ENCODE measurements at regions not wholly inside any gene's neighbourhood (a gene's known extent, or its start where the extent isn't known, plus 50 kb on each side); places are given as distances from the start of the nearest gene placed in this dataset.

DNA sequence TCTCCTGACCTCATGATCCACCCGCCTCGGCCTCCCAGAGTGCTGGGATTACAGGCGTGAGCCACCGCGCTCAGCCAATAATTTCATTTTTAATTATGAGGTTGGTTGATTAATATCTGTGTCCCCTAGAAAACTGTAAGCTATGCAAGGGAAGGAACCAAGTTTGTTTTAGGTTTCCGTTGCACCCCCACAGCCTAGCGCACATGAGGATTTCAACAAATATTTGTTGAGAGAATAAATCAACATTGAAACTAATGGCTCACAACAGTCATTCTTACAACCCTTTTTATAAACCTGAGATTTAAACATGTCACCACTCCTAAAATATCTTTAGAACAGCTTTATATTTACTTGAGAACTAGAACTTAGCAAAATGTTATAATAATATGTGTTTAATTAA, 114.0 kb upstream of the CARMIL1 start:
- H3K27me3 ChIP-seq = no peaks in the 10 kb centered on the region
- no peaks in the 10 kb centered on the region for H4K20me1 ChIP-seq
- H3K27ac ChIP-seq = no peak overlapping the region
- H3K36me3 ChIP-seq = no peaks in the 10 kb centered on the region
- no peak overlapping the region for H3K9ac ChIP-seq
- H3K4me2 ChIP-seq = no peak overlapping the region
- H3K4me1 ChIP-seq = no peaks in the 10 kb centered on the region
- H3K9me3 ChIP-seq = no peaks in the 10 kb centered on the region
- no peak overlapping the region for H3K4me3 ChIP-seq
- TF ChIP-seq Cebpa-rat (IDR thresholded peaks at IDR 0.05) = no peak

DNA sequence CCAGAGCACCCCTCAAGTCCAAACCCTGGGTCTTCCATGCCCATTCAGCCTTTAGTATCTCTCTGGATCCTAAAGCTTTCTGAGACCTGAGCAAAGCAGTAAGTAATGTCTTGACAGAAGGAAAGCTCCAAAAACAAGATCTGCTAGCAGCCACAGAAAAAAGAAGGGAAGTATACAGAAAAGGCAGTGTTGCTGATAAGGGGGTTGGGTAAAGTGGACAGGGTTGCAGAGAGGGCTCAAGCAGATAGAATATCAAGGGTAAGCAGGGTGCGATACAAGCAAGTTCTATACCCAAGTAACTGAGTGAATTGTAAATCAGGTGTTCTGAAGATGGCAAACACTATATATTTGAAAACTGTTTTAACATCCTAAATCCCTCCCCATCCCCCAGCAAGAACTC, 113.4 kb upstream of the CARMIL1 start:
- Histone ChIP-seq H4K20me1 (no peaks in the 10 kb centered on the region), H3K27ac (no peak overlapping the region), H3K9ac (no peak overlapping the region), H3K4me2 (no peak overlapping the region), H3K4me3 (no peak overlapping the region), H3K4me1 (no peaks in the 10 kb centered on the region), H3K27me3 (no peaks in the 10 kb centered on the region), H3K36me3 (no peaks in the 10 kb centered on the region), H3K9me3 (no peaks in the 10 kb centered on the region)
- no peak for TF ChIP-seq Cebpa-rat (IDR thresholded peaks at IDR 0.05)

DNA sequence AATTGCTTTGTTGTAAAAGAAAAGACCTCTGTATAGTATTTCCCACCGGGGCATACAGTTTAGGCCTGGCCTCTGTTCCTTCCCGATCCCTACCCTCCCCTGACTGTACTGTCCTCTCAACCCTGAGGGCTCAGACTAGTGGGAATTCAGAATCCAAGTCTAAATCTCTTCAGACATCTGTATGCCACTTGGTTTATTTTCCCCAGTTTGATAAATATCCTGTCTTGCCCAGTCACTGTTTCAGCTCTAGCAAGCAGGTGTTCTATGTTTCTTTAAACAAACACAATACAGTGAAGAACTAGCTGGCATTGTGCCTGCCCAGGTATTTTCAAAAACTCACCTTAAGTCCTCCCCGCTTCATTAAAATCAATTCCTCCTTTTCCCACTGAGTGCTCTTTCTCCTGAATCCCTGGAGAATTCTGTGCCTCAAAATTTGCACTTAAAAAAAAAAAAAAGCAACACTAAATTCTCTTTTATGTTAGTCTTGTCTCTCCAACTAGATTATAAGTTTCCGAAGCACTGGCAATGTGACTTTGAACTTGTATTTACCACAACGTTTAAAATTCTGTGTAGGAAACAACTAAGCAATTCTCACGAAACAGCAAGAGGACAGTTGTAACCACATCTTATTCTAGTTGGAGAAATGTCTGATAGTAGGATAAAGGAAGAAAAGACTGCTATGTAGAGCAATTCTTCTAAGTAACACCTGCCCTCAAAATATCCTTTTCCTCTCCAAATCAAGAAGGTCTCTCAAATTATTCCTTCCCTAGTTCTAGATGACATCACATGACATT, 112.0 kb upstream of the CARMIL1 start:
- Histone ChIP-seq H3K4me2 (no peak overlapping the region), H3K4me3 (no peak overlapping the region), H3K36me3 (no peaks in the 10 kb centered on the region), H3K27ac (no peak overlapping the region), H3K4me1 (no peaks in the 10 kb centered on the region), H4K20me1 (no peaks in the 10 kb centered on the region), H3K9ac (no peak overlapping the region), H3K9me3 (no peaks in the 10 kb centered on the region), H3K27me3 (no peaks in the 10 kb centered on the region)
- TF ChIP-seq Cebpa-rat (IDR thresholded peaks at IDR 0.05) = no peak

DNA sequence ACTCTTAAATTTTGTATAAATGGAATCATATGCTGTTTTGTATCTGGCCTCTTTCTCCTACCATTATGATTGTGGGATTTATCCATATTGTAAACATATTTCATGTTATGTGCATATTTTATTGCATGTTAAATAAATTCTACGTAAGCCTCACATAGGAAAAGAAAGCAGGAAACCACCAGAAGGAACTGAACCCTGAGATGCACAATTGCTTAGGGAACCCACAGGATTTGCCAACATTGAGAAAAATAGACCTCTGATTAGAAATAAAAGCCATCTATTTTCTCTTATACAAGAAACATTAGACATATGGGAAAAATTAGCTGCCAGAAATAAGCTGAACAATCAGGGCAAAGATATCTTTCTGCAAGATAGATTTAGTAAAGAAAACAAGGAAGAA, 111.2 kb upstream of the CARMIL1 start:
- no peaks in the 10 kb centered on the region for H3K4me1 ChIP-seq
- no peak overlapping the region for H3K4me3 ChIP-seq
- no peaks in the 10 kb centered on the region for H3K27me3 ChIP-seq
- no peaks in the 10 kb centered on the region for H3K36me3 ChIP-seq
- no peak for TF ChIP-seq Cebpa-rat (IDR thresholded peaks at IDR 0.05)
- H3K9me3 ChIP-seq = no peaks in the 10 kb centered on the region
- no peaks in the 10 kb centered on the region for H4K20me1 ChIP-seq
- no peak overlapping the region for H3K9ac ChIP-seq
- H3K27ac ChIP-seq = no peak overlapping the region
- H3K4me2 ChIP-seq = no peak overlapping the region

DNA sequence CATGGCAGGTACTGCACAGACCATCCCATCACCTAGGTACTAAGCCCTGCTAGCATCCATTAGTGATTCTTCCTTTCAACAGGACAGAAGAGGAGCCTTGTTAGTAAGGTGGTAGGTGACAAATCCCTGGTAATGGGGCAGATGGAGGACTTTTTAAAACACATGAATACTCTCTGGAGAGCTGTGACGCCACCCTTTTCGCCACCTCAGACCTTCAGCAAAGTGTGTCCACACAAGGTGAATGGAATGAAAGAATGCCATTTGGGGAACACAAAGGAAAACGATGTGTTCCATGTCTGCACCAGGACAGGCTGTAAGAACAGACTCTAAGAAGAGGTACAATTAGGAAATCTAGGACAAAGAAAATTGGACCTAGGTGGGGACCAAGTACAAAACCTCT, 110.5 kb upstream of the CARMIL1 start:
- Histone ChIP-seq H3K27ac (no peak overlapping the region), H3K36me3 (no peaks in the 10 kb centered on the region), H3K27me3 (no peaks in the 10 kb centered on the region), H3K4me1 (no peaks in the 10 kb centered on the region), H4K20me1 (no peaks in the 10 kb centered on the region), H3K4me2 (no peak overlapping the region), H3K9ac (no peak overlapping the region), H3K4me3 (no peak overlapping the region), H3K9me3 (no peaks in the 10 kb centered on the region)
- TF ChIP-seq Cebpa-rat (IDR thresholded peaks at IDR 0.05) = no peak

DNA sequence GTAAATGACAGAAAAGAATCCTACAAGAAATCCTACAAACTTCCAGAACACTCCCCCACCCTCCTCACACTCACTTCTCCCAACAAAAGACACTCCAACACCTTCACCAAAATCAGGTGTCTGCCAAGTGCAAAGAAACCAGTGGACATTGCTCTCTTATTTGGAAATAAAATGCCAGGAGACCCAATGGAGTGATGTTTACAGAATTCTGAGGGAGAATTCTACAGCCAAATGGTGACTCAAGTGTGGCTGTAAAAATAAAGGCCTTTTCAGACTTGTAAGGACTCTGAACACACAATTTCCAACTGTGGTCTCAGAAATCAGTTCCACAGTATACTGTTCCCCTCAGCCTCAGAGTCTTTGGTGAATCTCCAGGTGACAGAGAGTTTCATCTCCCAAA, 109.6 kb upstream of the CARMIL1 start:
- Histone ChIP-seq H3K36me3 (no peaks in the 10 kb centered on the region), H3K9me3 (no peaks in the 10 kb centered on the region), H3K27ac (no peak overlapping the region), H4K20me1 (no peaks in the 10 kb centered on the region), H3K9ac (no peak overlapping the region), H3K27me3 (no peaks in the 10 kb centered on the region), H3K4me3 (no peak overlapping the region), H3K4me2 (no peak overlapping the region), H3K4me1 (no peaks in the 10 kb centered on the region)
- no peak for TF ChIP-seq Cebpa-rat (IDR thresholded peaks at IDR 0.05)

DNA sequence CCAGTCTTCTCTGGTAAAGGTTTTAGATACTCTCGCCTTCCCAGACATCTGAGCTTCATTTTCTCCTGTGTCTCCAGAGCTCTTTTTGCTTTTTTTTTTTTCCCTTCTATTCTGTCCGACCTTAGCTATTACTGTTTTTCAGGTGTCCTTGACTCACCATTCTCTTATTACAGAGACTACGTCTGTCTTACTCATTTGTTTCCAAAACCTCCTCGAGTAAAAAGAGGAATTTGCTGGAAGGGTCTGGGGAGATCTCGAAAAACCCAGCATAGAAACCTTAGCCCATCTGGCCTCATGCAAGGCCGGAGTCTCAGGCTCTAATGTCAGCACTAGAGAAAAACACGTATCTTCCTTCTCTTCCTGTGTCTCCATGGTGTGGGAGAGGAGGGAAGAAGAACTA, 109.2 kb upstream of the CARMIL1 start:
- H3K9ac ChIP-seq = no peak overlapping the region
- TF ChIP-seq Cebpa-rat (IDR thresholded peaks at IDR 0.05) = no peak
- H3K27ac ChIP-seq = no peak overlapping the region

DNA sequence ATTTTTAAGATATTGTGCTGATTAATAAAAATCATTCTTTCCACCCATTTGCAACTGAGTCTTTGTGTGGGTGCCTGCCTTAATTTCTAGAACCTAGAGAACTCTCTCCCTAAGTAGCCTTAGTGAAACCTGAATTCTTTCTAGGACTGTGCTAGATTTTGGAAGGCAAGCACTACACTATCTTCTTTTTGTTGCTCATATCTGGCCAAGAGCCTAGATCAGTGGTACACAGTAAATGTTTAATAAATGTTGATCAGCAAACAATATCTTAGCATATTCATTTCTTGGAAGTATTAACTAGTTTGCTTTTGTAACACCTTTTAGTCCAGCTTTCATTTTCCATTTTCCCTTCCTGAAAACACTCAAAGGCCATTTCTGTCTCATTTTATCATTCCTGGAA, 108.5 kb upstream of the CARMIL1 start:
- Histone ChIP-seq H3K4me2 (no peak overlapping the region), H3K4me1 (no peaks in the 10 kb centered on the region), H3K27ac (no peak overlapping the region), H4K20me1 (no peaks in the 10 kb centered on the region), H3K36me3 (no peaks in the 10 kb centered on the region), H3K4me3 (no peak overlapping the region), H3K9me3 (no peaks in the 10 kb centered on the region), H3K27me3 (no peaks in the 10 kb centered on the region), H3K9ac (no peak overlapping the region)
- no peak for TF ChIP-seq Cebpa-rat (IDR thresholded peaks at IDR 0.05)

More for the DNA sequence above, 109.2 kb upstream of the CARMIL1 start:
- H3K9me3 ChIP-seq = no peaks in the 10 kb centered on the region
- H3K4me2 ChIP-seq = no peak overlapping the region
- H3K36me3 ChIP-seq = no peaks in the 10 kb centered on the region
- H4K20me1 ChIP-seq = no peaks in the 10 kb centered on the region
- H3K4me3 ChIP-seq = no peak overlapping the region
- H3K27me3 ChIP-seq = no peaks in the 10 kb centered on the region
- H3K4me1 ChIP-seq = no peaks in the 10 kb centered on the region

DNA sequence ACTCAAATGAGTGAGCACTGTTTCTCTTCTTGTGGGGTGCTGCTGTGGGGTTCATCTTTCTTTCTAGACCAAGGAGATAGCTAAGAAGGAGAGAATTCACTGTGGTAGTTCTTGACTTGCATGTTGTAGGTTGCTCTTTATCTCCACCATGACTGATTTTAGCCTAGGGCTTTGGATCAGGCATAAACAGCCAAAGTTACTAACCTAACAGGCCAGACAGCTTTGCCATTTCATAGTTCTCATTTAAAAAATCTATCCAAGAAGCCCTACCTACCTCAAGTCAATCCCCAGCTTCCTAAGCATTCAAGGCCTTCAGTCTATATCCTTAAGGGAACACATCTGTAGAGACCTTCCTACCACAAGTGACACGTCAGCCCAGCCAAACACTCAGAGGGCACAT, 107.9 kb upstream of the CARMIL1 start:
- no peaks in the 10 kb centered on the region for H3K4me1 ChIP-seq
- no peak overlapping the region for H3K9ac ChIP-seq
- no peaks in the 10 kb centered on the region for H3K36me3 ChIP-seq
- no peak overlapping the region for H3K27ac ChIP-seq
- TF ChIP-seq Cebpa-rat (IDR thresholded peaks at IDR 0.05) = no peak
- H3K4me2 ChIP-seq = no peak overlapping the region
- H4K20me1 ChIP-seq = no peaks in the 10 kb centered on the region
- no peaks in the 10 kb centered on the region for H3K27me3 ChIP-seq
- H3K9me3 ChIP-seq = no peaks in the 10 kb centered on the region
- no peak overlapping the region for H3K4me3 ChIP-seq

DNA sequence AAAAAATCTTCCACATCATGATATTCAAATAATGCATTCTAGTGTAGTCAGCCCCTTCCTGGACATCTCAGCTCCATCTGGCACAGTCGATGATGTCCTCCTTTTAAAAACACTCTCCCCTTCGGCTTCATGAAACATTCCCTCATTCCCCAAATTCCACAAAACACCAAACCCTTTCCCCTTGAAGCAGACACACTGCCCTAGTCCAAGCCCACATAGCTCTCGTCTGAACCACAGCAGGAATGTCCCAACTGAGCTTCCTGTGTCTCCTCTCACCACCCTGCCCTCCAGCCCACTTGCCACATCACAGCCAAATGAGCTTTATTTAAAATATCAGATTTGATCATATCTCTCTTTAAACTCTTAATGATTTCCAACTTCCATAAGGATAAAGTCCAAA, 106.4 kb upstream of the CARMIL1 start:
- no peak overlapping the region for H3K4me2 ChIP-seq
- no peak overlapping the region for H3K9ac ChIP-seq
- H3K4me3 ChIP-seq = no peak overlapping the region
- H3K27me3 ChIP-seq = no peaks in the 10 kb centered on the region
- no peaks in the 10 kb centered on the region for H3K4me1 ChIP-seq
- no peak for TF ChIP-seq Cebpa-rat (IDR thresholded peaks at IDR 0.05)
- H3K9me3 ChIP-seq = no peaks in the 10 kb centered on the region
- no peaks in the 10 kb centered on the region for H3K36me3 ChIP-seq
- H3K27ac ChIP-seq = no peak overlapping the region
- no peaks in the 10 kb centered on the region for H4K20me1 ChIP-seq

DNA sequence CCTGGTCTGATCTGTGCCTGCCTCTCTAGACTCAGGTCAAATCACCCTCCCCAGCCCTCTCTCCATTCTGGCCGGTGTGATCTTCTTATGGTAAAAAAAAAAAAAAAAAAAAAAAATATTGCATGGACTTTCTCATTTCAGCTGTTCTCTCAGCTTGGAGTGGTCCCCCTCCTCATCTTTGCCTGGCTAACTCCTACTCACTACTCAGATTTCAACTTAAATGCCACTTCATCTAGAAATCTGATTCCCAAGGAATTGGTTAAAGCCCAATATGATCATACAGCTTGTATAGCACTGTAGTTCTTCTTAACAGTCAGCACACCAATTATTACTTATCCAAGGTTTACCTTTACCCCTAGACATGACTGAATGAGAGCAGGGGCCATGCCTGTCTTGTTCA, 105.9 kb upstream of the CARMIL1 start:
- TF ChIP-seq Cebpa-rat (IDR thresholded peaks at IDR 0.05) = no peak

More for the DNA sequence above, 105.9 kb upstream of the CARMIL1 start:
- H3K9ac ChIP-seq = no peak overlapping the region
- H3K4me3 ChIP-seq = no peak overlapping the region
- peaks cover 4% of the 10 kb centered on the region for H3K4me1 ChIP-seq
- no peak overlapping the region for H3K27ac ChIP-seq
- H3K36me3 ChIP-seq = no peaks in the 10 kb centered on the region
- no peaks in the 10 kb centered on the region for H3K9me3 ChIP-seq
- no peak overlapping the region for H3K4me2 ChIP-seq
- no peaks in the 10 kb centered on the region for H4K20me1 ChIP-seq
- no peaks in the 10 kb centered on the region for H3K27me3 ChIP-seq

Measured in BLaER1 (cell line).